ENCODE measurements at regions not wholly inside any gene's neighbourhood (a gene's known extent, or its start where the extent isn't known, plus 50 kb on each side); places are given as distances from the start of the nearest gene placed in this dataset.

- Histone ChIP-seq H3K9me1 (replicated peaks; ENCODE audit: control insufficient read depth, extremely low read depth, insufficient read depth, low read length) (no peaks in the 10 kb centered on the region), H4K20me1 (replicated peaks; ENCODE audit: control insufficient read depth, extremely low read depth, insufficient read depth, low read length) (no peaks in the 10 kb centered on the region), H3K9ac (replicated peaks; ENCODE audit: extremely low read depth, insufficient read depth, low read length) (no peak overlapping the region), H3K4me3 (replicated peaks in 1 of 3; ENCODE audit: insufficient read depth in 1 of 3, low read depth in 1 of 3, low read length in 3 of 3) (no peak overlapping the region), H3K36me3 (ENCODE audit: control insufficient read depth in 2 of 2, extremely low read depth in 1 of 2, insufficient read depth in 2 of 2, low read length in 2 of 2) (no peaks in the 10 kb centered on the region), H3K4me1 (ENCODE audit: control insufficient read depth, extremely low read depth, insufficient read depth, low read length) (no peaks in the 10 kb centered on the region), H3K4me2 (ENCODE audit: insufficient read depth, low read length) (no peak overlapping the region), H3K9me3 (replicated peaks; ENCODE audit: control insufficient read depth, insufficient read depth, low read length) (no peaks in the 10 kb centered on the region), H3K79me2 (ENCODE audit: control insufficient read depth, insufficient read depth, low read length) (no peaks in the 10 kb centered on the region), H2AFZ (ENCODE audit: low read depth, low read length) (no peak overlapping the region), H3K27me3 (ENCODE audit: control insufficient read depth in 2 of 2, insufficient read depth in 2 of 2, low read length in 2 of 2) (no peaks in the 10 kb centered on the region), H3K27ac (ENCODE audit: insufficient read depth, low read depth, low read length) (no peak overlapping the region)
- BruUV-seq (replicated peaks): no TSS peak
- intact Hi-C loops (cut with micrococcal nuclease) (no loop called here), dilution Hi-C loops (cut with MboI; ENCODE audit: extremely low pct_ligation_motif_present, low sequenced_read_pairs) (no loop called here)
- DNase-seq (ENCODE audit: low read depth, low spot score) (no peak), FAIRE-seq (no peak)
- POLR2A ChIA-PET: no interaction called here
- TF ChIP-seq EZH2 (IDR thresholded peaks at IDR 0.05; ENCODE audit: borderline replicate concordance, low read depth, low read length, severe bottlenecking) (no peak), FOS (IDR thresholded peaks at IDR 0.05; ENCODE audit: borderline replicate concordance, insufficient read depth, low read length) (no peak), GATA2 (IDR thresholded peaks at IDR 0.05; ENCODE audit: insufficient read depth, insufficient read length, low read depth, low read length) (no peak)
- CTCF ChIA-PET: no interaction called here
These were observed 411.4 kb upstream of the SPHKAP start for GRCh38 chr2:228592925-228593324.

GRCh38 chr2:228590681-228591080 lies 409.2 kb upstream of the SPHKAP start:
- no TSS peak for BruUV-seq (replicated peaks)
- ChIA-PET CTCF (no interaction called here), POLR2A (no interaction called here)
- H3K79me2 ChIP-seq (ENCODE audit: control insufficient read depth, insufficient read depth, low read length): no peaks in the 10 kb centered on the region
- H3K27me3 ChIP-seq (ENCODE audit: control insufficient read depth in 2 of 2, insufficient read depth in 2 of 2, low read length in 2 of 2): no peaks in the 10 kb centered on the region
- TF ChIP-seq JUN (IDR thresholded peaks at IDR 0.05; ENCODE audit: borderline replicate concordance, insufficient read depth, insufficient read length, low read depth) (no peak), MYC (IDR thresholded peaks at IDR 0.05; ENCODE audit: low read depth, low read length) (no peak)
- no peaks in the 10 kb centered on the region for H4K20me1 ChIP-seq (replicated peaks; ENCODE audit: control insufficient read depth, extremely low read depth, insufficient read depth, low read length)
- H3K4me3 ChIP-seq (replicated peaks in 1 of 3; ENCODE audit: insufficient read depth in 1 of 3, low read depth in 1 of 3, low read length in 3 of 3): no peak overlapping the region
- no peaks in the 10 kb centered on the region for H3K36me3 ChIP-seq (ENCODE audit: control insufficient read depth in 2 of 2, extremely low read depth in 1 of 2, insufficient read depth in 2 of 2, low read length in 2 of 2)
- no peak overlapping the region for H3K4me2 ChIP-seq (ENCODE audit: insufficient read depth, low read length)
- no peak for DNase-seq (ENCODE audit: low read depth, low spot score)
- no peak overlapping the region for H2AFZ ChIP-seq (ENCODE audit: low read depth, low read length)
- H3K9me3 ChIP-seq (replicated peaks; ENCODE audit: control insufficient read depth, insufficient read depth, low read length): no peaks in the 10 kb centered on the region
- no peaks in the 10 kb centered on the region for H3K9me1 ChIP-seq (replicated peaks; ENCODE audit: control insufficient read depth, extremely low read depth, insufficient read depth, low read length)
- no peak overlapping the region for H3K9ac ChIP-seq (replicated peaks; ENCODE audit: extremely low read depth, insufficient read depth, low read length)
- H3K27ac ChIP-seq (ENCODE audit: insufficient read depth, low read depth, low read length): no peak overlapping the region
- no peaks in the 10 kb centered on the region for H3K4me1 ChIP-seq (ENCODE audit: control insufficient read depth, extremely low read depth, insufficient read depth, low read length)
- dilution Hi-C loops (cut with MboI; ENCODE audit: extremely low pct_ligation_motif_present, low sequenced_read_pairs) (no loop called here), intact Hi-C loops (cut with micrococcal nuclease) (no loop called here)
- FAIRE-seq: no peak

All from endothelial cell of umbilical vein (primary cell).